Activated naive CD4-positive, alpha-beta T cell (primary cell): ENCODE measurements at regions not wholly inside any gene's neighbourhood (a gene's known extent, or its start where the extent isn't known, plus 50 kb on each side); places are given as distances from the start of the nearest gene placed in this dataset.

ENCODE experiments used
- DNase-seq, 4 experiments: peaks; one replicate each; lab custom pipeline; 2025; lab: John Stamatoyannopoulos, UW

GRCh38 chr6:139514819-139515218 is 140.4 kb upstream of the CITED2 start:
- DNase-seq, result no peak

- DNase-seq, result no peak
Measured at GRCh38 chr6:139510040-139510790, 135.8 kb upstream of the CITED2 start.

- no peak for DNase-seq
Measured at GRCh38 chr6:139509167-139509566, 134.7 kb upstream of the CITED2 start.

GRCh38 chr6:139508576-139508975 is 134.1 kb upstream of the CITED2 start:
- DNase-seq, result no peak

GRCh38 chr6:139508023-139508422 is 133.6 kb upstream of the CITED2 start:
- no peak for DNase-seq

GRCh38 chr6:139500977-139501376 is 126.5 kb upstream of the CITED2 start:
- DNase-seq, result no peak

- no peak for DNase-seq
Measured at GRCh38 chr6:139498715-139499114, 124.3 kb upstream of the CITED2 start.

GRCh38 chr6:139497345-139497961 is 123.0 kb upstream of the CITED2 start:
- DNase-seq, result no peak

- DNase-seq, result no peak
Measured at GRCh38 chr6:139496654-139497344, 122.4 kb upstream of the CITED2 start.

GRCh38 chr6:139494376-139494990 is 120.0 kb upstream of the CITED2 start:
- no peak for DNase-seq

GRCh38 chr6:139490482-139490881 is 116.0 kb upstream of the CITED2 start:
- no peak for DNase-seq

GRCh38 chr6:139486476-139486799 is 112.0 kb upstream of the CITED2 start:
- DNase-seq, result no peak

- no peak for DNase-seq
Measured at GRCh38 chr6:139485742-139486475, 111.5 kb upstream of the CITED2 start.

GRCh38 chr6:139485185-139485584 is 110.7 kb upstream of the CITED2 start:
- no peak for DNase-seq

- no peak for DNase-seq
Measured at GRCh38 chr6:139483079-139483478, 108.6 kb upstream of the CITED2 start.

- no peak for DNase-seq
Measured at GRCh38 chr6:139482287-139482686, 107.8 kb upstream of the CITED2 start.

GRCh38 chr6:139480356-139481165 is 106.1 kb upstream of the CITED2 start:
- DNase-seq, result no peak

- DNase-seq, result no peak
Measured at GRCh38 chr6:139479433-139480222, 105.2 kb upstream of the CITED2 start.

- DNase-seq, result no peak
Measured at GRCh38 chr6:139475646-139476045, 101.2 kb upstream of the CITED2 start.

- DNase-seq, result no peak
Measured at GRCh38 chr6:139475241-139475640, 100.8 kb upstream of the CITED2 start.
